Nephron progenitor cell (in vitro differentiated cells): ENCODE measurements at regions not wholly inside any gene's neighbourhood (a gene's known extent, or its start where the extent isn't known, plus 50 kb on each side); places are given as distances from the start of the nearest gene placed in this dataset.

ENCODE experiments used
- DNase-seq: peaks from one replicate; pipeline ENCODE4 v3.0.0; 2021
- H3K27ac Mint-ChIP-seq: 2 replicates; pipeline ENCODE4 v1.8.0; 2021; ENCODE audit warnings: mild to moderate bottlenecking, moderate library complexity, mixed read lengths
- H3K27me3 Mint-ChIP-seq: 2 replicates; pipeline ENCODE4 v1.8.0; 2021; ENCODE audit warnings: mild to moderate bottlenecking, low read depth, mixed read lengths; ENCODE audit not compliant: poor library complexity
- H3K36me3 Mint-ChIP-seq: 2 replicates; pipeline ENCODE4 v1.8.0; 2021; ENCODE audit warnings: low read depth, mixed read lengths
- H3K4me1 Mint-ChIP-seq: 2 replicates; pipeline ENCODE4 v1.8.0; 2021; ENCODE audit warnings: mixed read lengths
- H3K4me3 Mint-ChIP-seq: 2 replicates; pipeline ENCODE4 v1.8.0; 2021; ENCODE audit warnings: mild to moderate bottlenecking, moderate library complexity, mixed read lengths
- H3K9me3 Mint-ChIP-seq: 2 replicates; pipeline ENCODE4 v1.8.0; 2021; ENCODE audit warnings: mild to moderate bottlenecking, moderate library complexity, mixed read lengths
- CTCF ChIP-seq: fragments of 200-600 bp; sonication (generic); IDR thresholded peaks from 2 replicates; pipeline ENCODE4 v1.5.0; 2021; ENCODE audit warnings: antibody characterized with exemption

DNA sequence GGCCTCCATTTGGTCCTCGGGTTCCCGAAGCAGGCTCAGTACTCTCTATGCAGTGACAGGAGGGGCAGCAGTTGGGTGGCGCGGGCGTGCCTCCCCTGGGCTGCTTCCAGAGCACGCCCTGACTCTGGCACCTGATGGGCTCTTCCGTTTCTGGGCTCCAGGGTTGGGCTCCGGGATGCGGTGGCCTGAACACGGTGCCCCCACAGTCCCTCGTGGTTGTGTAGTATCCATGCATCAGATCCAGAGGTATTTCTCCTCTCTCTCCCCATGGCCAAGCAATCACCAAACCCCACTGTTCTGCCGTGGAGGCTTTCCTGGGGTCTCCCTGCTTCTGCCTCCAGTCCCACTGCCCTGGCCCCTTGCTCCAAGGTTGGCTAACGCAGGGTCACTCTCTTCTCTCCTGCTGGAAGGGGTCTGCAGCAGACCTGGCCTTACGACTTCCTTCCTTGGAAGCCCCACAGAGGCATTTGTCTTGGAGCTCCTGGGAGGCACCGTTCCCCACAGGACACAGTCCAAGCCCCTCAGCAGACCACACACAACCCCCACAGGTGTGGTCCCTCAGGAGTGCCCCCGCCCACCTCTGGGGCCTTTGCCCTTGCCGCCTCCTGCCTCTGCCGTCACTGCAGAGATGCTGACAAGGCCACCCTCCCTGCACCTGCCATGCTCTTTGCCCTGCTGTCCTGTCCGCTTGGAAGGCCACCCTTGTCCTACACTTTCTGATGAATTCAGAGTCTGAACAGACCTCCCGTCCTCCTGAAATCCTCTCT, 136.6 kb upstream of the ASB18 start:
- H3K27me3 Mint-ChIP-seq = peaks cover 9% of the 10 kb centered on the region
- peaks cover 9% of the 10 kb centered on the region for H3K36me3 Mint-ChIP-seq
- H3K4me3 Mint-ChIP-seq = no peak overlapping the region
- TF ChIP-seq CTCF = no peak
- H3K9me3 Mint-ChIP-seq = peaks cover 3% of the 10 kb centered on the region
- peak overlapping the region; percentile 57 for H3K27ac Mint-ChIP-seq
- no peak for DNase-seq
- peaks cover 28% of the 10 kb centered on the region for H3K4me1 Mint-ChIP-seq

GRCh38 chr2:236402033-236402790, 138.0 kb upstream of the ASB18 start:
- Mint-ChIP-seq H3K36me3 (peaks cover 12% of the 10 kb centered on the region), H3K4me3 (no peak overlapping the region), H3K27ac (no peak overlapping the region), H3K27me3 (peaks cover 13% of the 10 kb centered on the region), H3K4me1 (peaks cover 28% of the 10 kb centered on the region), H3K9me3 (peaks cover 8% of the 10 kb centered on the region)
- DNase-seq = no peak
- no peak for TF ChIP-seq CTCF

- Mint-ChIP-seq H3K36me3 (peaks cover 19% of the 10 kb centered on the region), H3K27ac (no peak overlapping the region), H3K4me3 (no peak overlapping the region), H3K9me3 (peaks cover 16% of the 10 kb centered on the region), H3K27me3 (peaks cover 13% of the 10 kb centered on the region), H3K4me1 (peaks cover 28% of the 10 kb centered on the region)
- no peak for DNase-seq
- TF ChIP-seq CTCF = no peak
These were observed 138.9 kb upstream of the ASB18 start for GRCh38 chr2:236403125-236403524.

- Mint-ChIP-seq H3K4me1 (peaks cover 28% of the 10 kb centered on the region), H3K36me3 (peaks cover 22% of the 10 kb centered on the region), H3K27me3 (peaks cover 13% of the 10 kb centered on the region), H3K9me3 (peaks cover 23% of the 10 kb centered on the region), H3K27ac (no peak overlapping the region), H3K4me3 (no peak overlapping the region)
- no peak for DNase-seq
- TF ChIP-seq CTCF = no peak
These were observed 139.6 kb upstream of the ASB18 start for GRCh38 chr2:236403811-236404210.

DNA sequence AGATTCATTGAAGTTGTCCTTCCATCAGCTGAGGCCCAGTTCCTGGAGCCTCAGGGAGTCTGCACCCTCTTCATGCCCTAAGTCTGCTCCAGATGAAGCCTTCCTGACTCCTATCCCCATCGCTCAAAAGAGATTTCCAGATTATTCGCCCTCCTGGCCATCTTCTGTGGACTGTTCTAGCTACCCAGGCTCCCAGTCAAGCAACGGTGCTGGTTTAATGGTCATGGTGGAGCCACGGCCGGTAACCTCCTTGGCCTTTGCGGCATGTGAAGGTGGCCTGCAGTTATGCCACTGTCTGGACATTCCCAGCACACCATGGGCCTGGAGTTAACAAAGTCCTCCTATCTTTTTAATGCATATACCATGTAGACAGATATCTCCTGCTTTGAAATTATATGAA, 140.1 kb upstream of the ASB18 start:
- Mint-ChIP-seq H3K36me3 (peaks cover 24% of the 10 kb centered on the region), H3K4me3 (no peak overlapping the region), H3K27ac (no peak overlapping the region), H3K9me3 (peaks cover 26% of the 10 kb centered on the region), H3K4me1 (peaks cover 28% of the 10 kb centered on the region), H3K27me3 (peaks cover 13% of the 10 kb centered on the region)
- no peak for DNase-seq
- TF ChIP-seq CTCF = no peak
